GM18502 (cell line): ENCODE measurements at regions not wholly inside any gene's neighbourhood (a gene's known extent, or its start where the extent isn't known, plus 50 kb on each side); places are given as distances from the start of the nearest gene placed in this dataset.
A peak's percentile ranks its signal among the peaks of the same experiment; 100 is the strongest.

Source experiments
- ATAC-seq: cut with Tn5 transposase; IDR thresholded peaks from one replicate; pipeline ENCODE4 v1.9.1; 2021; ENCODE audit warnings: mild to moderate bottlenecking; ENCODE audit not compliant: unreplicated experiment, poor library complexity

- no peak for ATAC-seq
Measured at GRCh38 chr18:61989138-61989537, 96.3 kb upstream of the RNF152 start.

DNA sequence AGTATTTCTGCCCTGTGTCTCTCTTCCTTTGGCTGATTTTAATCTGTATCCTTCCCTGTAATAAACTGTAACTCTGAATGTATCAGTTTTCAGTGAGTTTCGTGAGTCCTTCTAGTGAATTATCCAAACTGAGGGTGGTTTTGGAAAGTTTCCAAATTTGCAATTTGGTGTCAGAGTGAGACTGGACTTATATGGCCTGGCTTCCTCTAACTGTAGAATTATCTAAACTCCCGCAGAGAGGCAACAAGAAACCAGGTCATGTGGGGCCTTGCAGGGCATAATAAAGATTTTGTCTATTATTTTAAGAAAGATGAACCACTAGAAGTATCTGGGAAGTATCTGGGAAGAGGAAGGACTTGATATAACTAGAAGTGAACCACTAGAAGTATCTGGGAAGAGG lies 95.3 kb upstream of the RNF152 start:
- ATAC-seq: no peak

- no peak for ATAC-seq
Measured at GRCh38 chr18:61985681-61986080, 92.9 kb upstream of the RNF152 start.

DNA sequence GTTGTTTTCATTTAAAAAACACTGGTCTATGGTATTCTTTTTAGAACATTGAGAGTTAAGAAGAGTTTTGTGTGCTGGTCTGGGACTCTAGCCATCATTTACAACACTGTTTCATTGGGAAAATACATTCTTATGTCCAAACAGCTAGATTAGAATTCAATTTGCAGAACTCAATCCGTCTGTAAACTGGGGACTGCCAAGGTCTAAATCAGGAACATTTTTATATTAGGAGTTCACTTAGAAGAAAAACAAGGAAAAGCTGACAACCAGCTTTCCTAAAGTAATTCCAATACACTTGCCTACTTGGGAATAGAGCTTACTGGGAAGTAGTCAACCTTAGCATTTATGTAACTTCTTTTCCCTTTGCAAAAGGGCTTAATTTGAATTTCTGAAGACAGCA lies 91.5 kb upstream of the RNF152 start:
- no peak for ATAC-seq

DNA sequence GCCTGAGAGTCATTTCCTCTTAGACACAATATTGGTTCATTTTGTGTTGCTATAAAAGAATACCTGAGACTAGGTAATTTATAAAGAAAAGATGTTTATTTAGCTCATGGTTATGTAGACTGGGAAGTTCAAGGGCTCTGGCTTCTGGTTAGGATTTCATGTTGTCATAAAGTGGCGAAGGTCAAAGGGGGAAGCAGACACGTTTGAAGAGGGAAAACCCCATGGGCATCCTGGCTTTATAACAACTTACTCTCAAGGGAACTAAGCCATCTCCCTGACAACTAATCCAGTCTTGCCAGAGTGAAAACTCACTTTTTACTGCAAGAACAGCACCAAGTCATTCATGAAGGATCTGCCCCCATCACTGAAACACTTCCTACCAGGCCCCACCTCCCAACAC lies 89.7 kb upstream of the RNF152 start:
- ATAC-seq: no peak

DNA sequence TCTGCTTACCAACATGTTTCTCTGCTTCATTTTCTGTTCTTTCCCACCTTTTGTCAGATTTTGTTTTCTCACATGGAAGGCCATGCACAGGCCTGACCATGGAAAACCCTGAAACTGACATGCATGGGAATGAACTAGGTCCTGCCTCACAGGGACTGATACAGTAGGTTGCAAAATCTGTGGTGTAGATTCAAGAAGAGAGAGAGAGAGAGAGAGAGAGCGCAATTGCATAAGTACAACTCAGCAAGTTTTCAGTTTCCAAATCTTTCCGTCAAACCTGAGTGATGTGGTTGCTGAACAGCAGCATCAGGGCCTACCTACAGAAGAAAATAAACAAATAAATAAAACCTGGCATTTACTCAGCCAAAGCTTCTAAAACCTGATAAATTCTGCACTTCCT lies 87.5 kb upstream of the RNF152 start:
- no peak for ATAC-seq

GRCh38 chr18:61975526-61976326 lies 82.9 kb upstream of the RNF152 start:
- peak; percentile 53 for ATAC-seq

DNA sequence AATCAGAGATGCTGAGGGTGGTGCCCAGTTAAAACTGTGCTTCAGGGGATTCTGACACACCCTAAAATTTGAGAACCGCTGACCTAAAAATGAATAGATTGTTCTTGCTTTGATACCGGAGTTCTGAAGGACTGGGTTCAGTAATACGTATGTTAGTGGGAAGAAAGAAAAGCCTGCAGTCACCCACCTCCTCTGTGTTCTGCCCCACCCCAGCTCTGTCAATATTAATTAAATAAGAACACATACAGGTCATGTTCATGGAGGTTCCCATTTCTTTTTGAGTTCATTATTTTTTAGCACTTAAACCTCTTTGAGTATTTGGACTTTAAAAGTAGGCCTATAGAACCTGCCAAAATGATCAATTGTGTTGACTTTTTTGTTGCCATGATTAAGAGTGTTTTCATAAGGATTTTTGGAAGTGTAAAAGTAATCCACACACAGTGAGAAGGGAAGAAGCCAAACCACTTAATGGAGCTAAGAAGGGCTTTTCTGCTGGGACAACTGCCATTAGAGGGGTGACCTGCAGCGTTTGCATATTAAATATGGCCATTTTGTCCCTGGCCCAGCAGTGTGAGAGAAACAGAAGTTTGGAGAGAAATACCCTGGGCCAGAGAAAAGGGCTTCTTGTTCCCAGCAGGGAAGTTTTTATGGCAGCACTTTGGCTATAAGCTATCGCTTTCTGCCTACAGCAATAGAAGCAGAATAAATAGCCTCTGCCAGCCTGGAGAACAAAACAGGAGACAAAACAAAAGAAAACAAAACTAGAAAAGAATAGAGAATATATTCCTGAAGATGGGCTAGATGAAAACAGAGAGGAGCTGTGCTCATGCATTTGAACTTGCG lies 80.7 kb upstream of the RNF152 start:
- no peak for ATAC-seq

- peak; percentile 87 for ATAC-seq
Measured at GRCh38 chr18:61972389-61973264, 79.8 kb upstream of the RNF152 start.

GRCh38 chr18:61967252-61967891 lies 74.6 kb upstream of the RNF152 start:
- no peak for ATAC-seq

- no peak for ATAC-seq
Measured at GRCh38 chr18:61965311-61965710, 72.5 kb upstream of the RNF152 start.

DNA sequence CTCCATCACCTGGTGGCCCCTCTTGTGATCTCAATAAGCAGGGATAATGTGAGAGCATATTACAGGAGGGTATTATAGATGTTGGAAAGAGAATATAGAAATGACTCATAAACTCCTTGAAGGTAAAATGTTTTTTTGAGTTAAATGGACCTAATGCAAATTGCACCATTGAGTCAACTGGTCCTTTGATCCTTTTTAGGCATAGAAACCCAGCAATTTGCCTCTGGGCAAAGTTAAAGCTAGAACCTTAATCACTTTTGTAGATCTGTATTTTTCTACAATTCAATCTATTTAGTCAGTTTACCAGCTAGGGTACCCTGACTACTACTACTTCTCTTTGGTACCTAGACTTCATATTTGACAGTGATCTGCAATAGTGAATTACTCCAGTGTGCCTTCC lies 71.8 kb upstream of the RNF152 start:
- ATAC-seq: no peak

- ATAC-seq: no peak
Measured at GRCh38 chr18:61963705-61964104, 70.9 kb upstream of the RNF152 start.

DNA sequence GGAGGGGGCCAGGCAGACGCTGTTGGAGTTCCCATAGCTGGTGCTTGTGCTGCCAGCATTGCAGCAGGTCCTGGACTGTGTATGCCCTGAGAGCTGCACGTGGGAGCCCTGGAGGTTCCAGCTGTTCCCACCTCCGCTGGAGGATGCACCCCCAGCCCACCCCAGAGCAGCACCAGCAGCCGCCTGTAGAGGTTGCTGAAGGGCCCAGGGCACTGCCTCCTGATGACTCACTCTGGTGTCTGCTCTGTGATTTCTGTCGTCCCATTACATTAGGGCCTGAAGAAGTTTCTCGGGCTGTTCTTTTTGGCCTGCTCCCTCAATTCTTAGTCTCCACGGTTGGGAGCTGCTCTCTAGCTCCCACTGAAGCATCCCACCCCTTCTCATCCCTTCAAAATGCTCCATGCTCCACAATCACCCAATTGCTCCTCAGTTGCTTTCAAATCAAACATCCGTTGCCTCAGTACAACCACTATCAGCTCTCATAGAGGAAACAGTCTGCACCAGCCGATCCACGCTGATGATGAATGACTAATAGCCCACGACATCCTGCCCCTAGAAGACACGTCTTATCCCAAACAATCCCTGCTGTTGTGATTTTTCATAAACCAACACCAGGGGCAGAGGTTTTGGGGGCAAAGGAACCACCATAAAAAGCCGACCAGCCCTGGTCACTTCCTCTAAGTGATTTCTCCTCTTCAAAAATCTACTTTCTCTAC lies 65.2 kb upstream of the RNF152 start:
- no peak for ATAC-seq

DNA sequence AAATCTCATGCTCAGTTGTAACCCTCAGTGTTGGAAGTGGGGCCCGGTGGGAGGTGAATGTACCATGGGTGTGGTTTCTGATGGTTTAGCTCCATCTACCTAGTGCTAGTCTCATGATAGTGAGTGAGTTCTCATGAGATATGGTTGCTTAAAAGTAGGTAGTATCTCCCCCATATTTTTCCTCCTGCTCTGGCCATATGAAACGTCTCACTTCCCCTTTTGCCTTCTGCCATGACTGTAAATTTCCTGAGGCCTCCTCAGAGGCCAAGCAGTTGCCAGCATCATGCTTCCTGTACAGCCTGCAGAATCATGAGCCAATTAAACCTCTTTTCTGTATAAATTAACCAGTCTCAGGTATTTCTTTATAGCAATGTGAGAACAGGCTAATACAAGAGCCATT lies 62.8 kb upstream of the RNF152 start:
- peak; percentile 43 for ATAC-seq

- ATAC-seq: no peak
Measured at GRCh38 chr18:61954096-61954746, 61.4 kb upstream of the RNF152 start.

DNA sequence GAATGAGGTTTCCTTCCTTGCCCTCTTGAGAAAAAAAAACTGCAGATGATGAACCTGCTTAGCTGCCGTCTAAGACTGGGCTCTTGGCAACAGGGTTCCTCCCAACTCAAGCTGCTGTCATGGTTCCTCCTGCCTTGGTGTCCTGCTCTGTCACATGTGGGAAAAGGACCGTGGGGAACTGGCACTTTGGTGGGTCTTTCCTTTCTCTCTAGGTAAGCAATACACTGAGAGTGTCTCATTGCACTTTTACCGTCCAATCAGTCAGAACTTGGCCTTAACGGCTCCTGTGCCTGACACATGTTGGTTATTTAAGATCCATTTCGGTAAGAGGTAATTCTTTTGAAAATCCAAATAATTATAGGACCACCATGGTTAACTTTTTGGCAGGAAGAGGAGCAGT lies 60.8 kb upstream of the RNF152 start:
- ATAC-seq: no peak

- no peak for ATAC-seq
Measured at GRCh38 chr18:61953161-61953560, 60.4 kb upstream of the RNF152 start.

- ATAC-seq: no peak
Measured at GRCh38 chr18:61951396-61951795, 58.6 kb upstream of the RNF152 start.
